HEK293T (cell line): ENCODE measurements at regions not wholly inside any gene's neighbourhood (a gene's known extent, or its start where the extent isn't known, plus 50 kb on each side); places are given as distances from the start of the nearest gene placed in this dataset.

Experiments
- CTCF ChIA-PET: fragments of 350-600 bp; formaldehyde crosslinking; extraction: SDS; loops from one replicate; lab custom pipeline; 2021; ENCODE audit warnings: antibody characterized with exemption, inconsistent platforms; lab: Yijun Ruan, JAX
- POLR2A ChIA-PET: fragments of 350-600 bp; formaldehyde crosslinking; extraction: SDS; loops from one replicate; lab custom pipeline; 2020; ENCODE audit warnings: antibody characterized with exemption, inconsistent platforms; lab: Yijun Ruan, JAX
- DNase-seq: peaks from one replicate; pipeline ENCODE4 v3.0.0; 2012; ENCODE audit warnings: mixed read lengths; ENCODE audit errors: extremely low spot score
- ARNT ChIP-seq: fragments of 450-650 bp; IDR thresholded peaks from 2 replicates; pipeline ENCODE4 v1.6.1; 2017; ENCODE audit warnings: mild to moderate bottlenecking
- BHLHE40 ChIP-seq: fragments of 450-650 bp; IDR thresholded peaks from 2 replicates; pipeline ENCODE4 v1.6.1; 2016; ENCODE audit warnings: mild to moderate bottlenecking, moderate library complexity, borderline replicate concordance
- CTBP1 ChIP-seq: fragments of 450-650 bp; IDR thresholded peaks from 2 replicates; pipeline ENCODE4 v1.6.1; 2016; ENCODE audit warnings: borderline replicate concordance
- ELF4 ChIP-seq: fragments of 450-650 bp; IDR thresholded peaks from 2 replicates; pipeline ENCODE4 v1.6.1; 2017; ENCODE audit warnings: antibody characterized with exemption
- FOXA1 ChIP-seq: fragments of 450-650 bp; IDR thresholded peaks from 2 replicates; pipeline ENCODE4 v1.6.1; 2016; ENCODE audit warnings: mild to moderate bottlenecking
- FOXK2 ChIP-seq: fragments of 450-650 bp; IDR thresholded peaks from 2 replicates; pipeline ENCODE4 v1.6.1; 2016; ENCODE audit warnings: mild to moderate bottlenecking
- FOXM1 ChIP-seq: fragments of 450-650 bp; IDR thresholded peaks from 2 replicates; pipeline ENCODE4 v1.6.1; 2017; ENCODE audit warnings: mild to moderate bottlenecking, borderline replicate concordance
- HDGF ChIP-seq: fragments of 450-650 bp; IDR thresholded peaks from 2 replicates; pipeline ENCODE4 v1.6.1; 2017; ENCODE audit warnings: antibody characterized with exemption, borderline replicate concordance
- L3MBTL2 ChIP-seq: fragments of 450-650 bp; conservative IDR thresholded peaks from 2 replicates; pipeline ENCODE4 v1.6.1; 2016; ENCODE audit warnings: mild to moderate bottlenecking
- LEF1 ChIP-seq: fragments of 450-650 bp; IDR thresholded peaks from 2 replicates; pipeline ENCODE4 v1.6.1; 2017; ENCODE audit warnings: mild to moderate bottlenecking, borderline replicate concordance
- NFRKB ChIP-seq: fragments of 450-650 bp; IDR thresholded peaks from 2 replicates; pipeline ENCODE4 v1.6.1; 2016; ENCODE audit warnings: mild to moderate bottlenecking, moderate library complexity
- PKNOX1 ChIP-seq: fragments of 450-650 bp; IDR thresholded peaks from 2 replicates; pipeline ENCODE4 v1.6.1; 2016
- SP1 ChIP-seq: fragments of 450-650 bp; IDR thresholded peaks from 2 replicates; pipeline ENCODE4 v1.6.1; 2017
- SUZ12 ChIP-seq: fragments of 450-650 bp; IDR thresholded peaks from 2 replicates; pipeline ENCODE4 v1.6.1; 2016; ENCODE audit warnings: mild to moderate bottlenecking
- TARDBP ChIP-seq: fragments of 450-650 bp; IDR thresholded peaks from 2 replicates; pipeline ENCODE4 v1.6.1; 2016
- ZNF384 ChIP-seq: fragments of 450-650 bp; IDR thresholded peaks from 2 replicates; pipeline ENCODE4 v1.6.1; 2016

GRCh38 chr4:127309369-127310102 lies 323.2 kb upstream of the INTU start:
- TF ChIP-seq HDGF (no peak), FOXA1 (no peak), SUZ12 (no peak), FOXK2 (no peak), SP1 (no peak), BHLHE40 (no peak), LEF1 (no peak), FOXM1 (no peak), ZNF384 (no peak), NFRKB (no peak), L3MBTL2 (no peak), ELF4 (no peak), ARNT (no peak), CTBP1 (no peak), PKNOX1 (no peak), TARDBP (no peak)
- no peak for DNase-seq
- ChIA-PET POLR2A (no interaction called here), CTCF (no interaction called here)

DNA sequence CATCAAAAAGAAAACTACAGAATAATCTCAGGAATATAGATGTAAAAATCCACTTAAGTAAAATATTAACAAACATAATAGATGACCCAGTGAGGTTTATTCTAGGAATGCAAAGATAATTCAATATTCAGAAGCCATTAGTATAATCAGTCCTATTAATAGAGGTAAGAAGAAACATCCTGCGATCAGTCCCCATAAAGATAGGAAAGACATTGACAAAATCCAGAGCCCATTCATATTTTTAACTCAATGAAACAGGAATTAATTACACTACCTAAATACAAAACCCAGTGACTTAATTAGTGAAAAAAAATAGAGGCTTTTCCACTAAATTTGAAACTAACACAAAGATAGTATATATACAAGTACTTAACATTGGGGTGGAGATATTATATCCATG lies 321.4 kb upstream of the INTU start:
- CTCF ChIA-PET = no interaction called here
- DNase-seq = no peak
- POLR2A ChIA-PET = no interaction called here
- TF ChIP-seq LEF1 = no peak
- TF ChIP-seq FOXK2 = no peak
- TF ChIP-seq SP1 = no peak
- TF ChIP-seq ZNF384 = no peak
- no peak for TF ChIP-seq ARNT
- no peak for TF ChIP-seq NFRKB
- no peak for TF ChIP-seq FOXM1
- TF ChIP-seq BHLHE40 = no peak
- TF ChIP-seq HDGF = no peak
- no peak for TF ChIP-seq TARDBP

GRCh38 chr4:127311924-127312323 lies 320.8 kb upstream of the INTU start:
- TF ChIP-seq CTBP1 = no peak
- no peak for TF ChIP-seq FOXM1
- TF ChIP-seq HDGF = no peak
- TF ChIP-seq PKNOX1 = no peak
- TF ChIP-seq FOXA1 = no peak
- TF ChIP-seq ELF4 = no peak
- no peak for TF ChIP-seq BHLHE40
- no peak for TF ChIP-seq NFRKB
- no peak for TF ChIP-seq TARDBP
- TF ChIP-seq LEF1 = no peak
- no peak for TF ChIP-seq ZNF384
- TF ChIP-seq FOXK2 = no peak
- no peak for TF ChIP-seq SUZ12
- no peak for TF ChIP-seq L3MBTL2
- no peak for TF ChIP-seq ARNT
- TF ChIP-seq SP1 = no peak

DNA sequence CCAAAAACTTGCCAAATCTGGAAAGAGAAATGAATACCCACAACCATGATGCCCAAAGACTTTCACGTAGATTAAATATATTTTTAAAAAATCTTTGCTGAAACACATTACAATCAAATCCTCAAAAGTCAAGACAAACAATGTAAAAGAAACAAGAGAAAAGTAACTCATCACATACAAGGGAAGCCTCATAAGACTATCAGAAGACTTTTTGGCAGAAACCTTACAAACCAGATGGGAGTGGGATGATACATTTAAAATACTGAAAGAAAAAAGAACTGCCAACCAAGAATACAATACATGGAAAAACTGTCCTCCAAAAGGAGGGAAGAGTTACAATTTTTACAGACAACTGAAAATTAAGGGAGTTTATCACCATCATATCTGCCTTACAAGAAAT lies 319.0 kb upstream of the INTU start:
- ChIA-PET POLR2A (no interaction called here), CTCF (no interaction called here)
- no peak for DNase-seq
- no peak for TF ChIP-seq L3MBTL2
- no peak for TF ChIP-seq SUZ12
- TF ChIP-seq PKNOX1 = no peak
- no peak for TF ChIP-seq ELF4

More at GRCh38 chr4:127311924-127312323, 320.8 kb upstream of the INTU start:
- CTCF ChIA-PET = no interaction called here
- DNase-seq = no peak
- POLR2A ChIA-PET = no interaction called here

- ChIA-PET CTCF (no interaction called here), POLR2A (no interaction called here)
- TF ChIP-seq LEF1 = no peak
- TF ChIP-seq FOXK2 = no peak
- TF ChIP-seq HDGF = no peak
- TF ChIP-seq FOXA1 = no peak
- TF ChIP-seq BHLHE40 = no peak
- no peak for TF ChIP-seq L3MBTL2
- TF ChIP-seq ARNT = no peak
- TF ChIP-seq FOXM1 = no peak
- TF ChIP-seq TARDBP = no peak
- no peak for TF ChIP-seq NFRKB
- no peak for TF ChIP-seq SP1
- TF ChIP-seq SUZ12 = no peak
- no peak for TF ChIP-seq PKNOX1
- no peak for TF ChIP-seq ZNF384
- no peak for DNase-seq
Observed at GRCh38 chr4:127327491-127327890, 305.3 kb upstream of the INTU start.

GRCh38 chr4:127335073-127335620 lies 297.6 kb upstream of the INTU start:
- CTCF ChIA-PET = no interaction called here
- POLR2A ChIA-PET = no interaction called here
- no peak for DNase-seq
- TF ChIP-seq FOXM1 = no peak
- TF ChIP-seq SUZ12 = no peak
- TF ChIP-seq PKNOX1 = no peak
- no peak for TF ChIP-seq ARNT
- no peak for TF ChIP-seq HDGF
- TF ChIP-seq SP1 = no peak
- no peak for TF ChIP-seq BHLHE40
- TF ChIP-seq TARDBP = no peak
- no peak for TF ChIP-seq L3MBTL2
- TF ChIP-seq FOXA1 = no peak
- no peak for TF ChIP-seq NFRKB
- TF ChIP-seq LEF1 = no peak
- TF ChIP-seq ELF4 = no peak
